ENCODE measurements at regions not wholly inside any gene's neighbourhood (a gene's known extent, or its start where the extent isn't known, plus 50 kb on each side); places are given as distances from the start of the nearest gene placed in this dataset.

DNA sequence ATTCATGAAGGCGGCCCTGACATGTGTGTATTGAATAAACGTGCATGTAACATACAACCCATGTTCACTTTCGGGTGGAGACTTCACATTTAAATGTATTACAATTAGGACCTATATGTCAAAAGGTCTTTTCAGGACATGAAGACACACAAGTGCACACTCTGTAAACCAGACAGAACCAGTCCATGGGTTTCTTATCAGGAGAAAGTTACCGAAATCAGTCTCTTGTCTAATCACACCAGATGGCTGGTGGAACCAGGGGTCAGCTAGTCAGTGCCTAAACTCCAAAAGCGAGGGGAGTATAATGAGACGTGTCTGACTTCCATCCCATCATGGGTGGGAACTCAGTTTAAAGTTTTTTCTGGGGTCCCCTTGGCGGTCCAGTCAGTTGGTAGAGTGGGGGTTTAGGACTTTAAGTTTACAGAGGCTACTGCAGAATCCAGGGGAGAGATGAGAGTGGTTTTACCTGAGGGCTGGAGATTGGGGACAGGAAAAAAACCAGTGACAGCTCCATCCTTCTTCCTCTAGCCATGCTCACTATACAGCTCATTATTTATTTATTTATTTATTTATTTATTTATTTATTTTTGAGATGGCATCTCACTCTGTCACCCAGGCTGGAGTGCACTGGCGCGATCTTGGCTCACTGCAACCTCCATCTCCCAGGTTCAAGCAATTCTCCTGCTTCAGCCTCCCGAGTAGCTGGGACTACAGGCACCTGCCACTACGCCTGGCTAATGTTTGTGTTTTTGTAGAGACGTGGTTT, 251.3 kb upstream of the LYZL1 start:
- intact Hi-C loops (cut with DNase I; ENCODE audit: low total_unique reads): no loop called here
- TF ChIP-seq CTCF (IDR thresholded peaks at IDR 0.05) (no peak), POLR2A (IDR thresholded peaks at IDR 0.05) (no peak)
- no peak overlapping the region for H3K27ac ChIP-seq
- 89 to 94% methylated on average over 12 of the region's 12 CpGs for WGBS, 2 donors
- no peaks in the 10 kb centered on the region for H3K9me3 ChIP-seq
- no peaks in the 10 kb centered on the region for H3K27me3 ChIP-seq
- H3K36me3 ChIP-seq (ENCODE audit: low read depth, missing control alignments): no peaks in the 10 kb centered on the region
- H3K4me3 ChIP-seq: no peak overlapping the region
- DNase-seq: no peak
- no peaks in the 10 kb centered on the region for H3K4me1 ChIP-seq

GRCh38 chr10:29039091-29039490, 249.8 kb upstream of the LYZL1 start:
- intact Hi-C loops (cut with DNase I; ENCODE audit: low total_unique reads): no loop called here
- TF ChIP-seq CTCF (IDR thresholded peaks at IDR 0.05): no peak
- no peak for TF ChIP-seq POLR2A (IDR thresholded peaks at IDR 0.05)
- Histone ChIP-seq H3K9me3 (no peaks in the 10 kb centered on the region), H3K4me3 (no peak overlapping the region), H3K27me3 (no peaks in the 10 kb centered on the region), H3K4me1 (no peaks in the 10 kb centered on the region), H3K27ac (no peak overlapping the region), H3K36me3 (ENCODE audit: low read depth, missing control alignments) (no peaks in the 10 kb centered on the region)
- 69 to 82% methylated on average over 5 of the region's 5 CpGs for WGBS, 2 donors
- no peak for DNase-seq

GRCh38 chr10:29039677-29040189, 249.1 kb upstream of the LYZL1 start:
- intact Hi-C loops (cut with DNase I; ENCODE audit: low total_unique reads): no loop called here
- Histone ChIP-seq H3K4me3 (no peak overlapping the region), H3K9me3 (no peaks in the 10 kb centered on the region), H3K36me3 (ENCODE audit: low read depth, missing control alignments) (no peaks in the 10 kb centered on the region), H3K4me1 (no peaks in the 10 kb centered on the region), H3K27ac (no peak overlapping the region), H3K27me3 (no peaks in the 10 kb centered on the region)
- DNase-seq: no peak
- TF ChIP-seq POLR2A (IDR thresholded peaks at IDR 0.05): no peak
- TF ChIP-seq CTCF (IDR thresholded peaks at IDR 0.05): no peak
- 12 to 19% methylated on average over 2 of the region's 2 CpGs for WGBS, 2 donors

GRCh38 chr10:29041616-29042015, 247.3 kb upstream of the LYZL1 start:
- 79 to 86% methylated on average over 7 of the region's 7 CpGs for WGBS, 2 donors

More at GRCh38 chr10:29041616-29042015, 247.3 kb upstream of the LYZL1 start:
- H3K4me1 ChIP-seq: no peaks in the 10 kb centered on the region
- no peak overlapping the region for H3K27ac ChIP-seq
- H3K27me3 ChIP-seq: no peaks in the 10 kb centered on the region
- H3K9me3 ChIP-seq: no peaks in the 10 kb centered on the region
- intact Hi-C loops (cut with DNase I; ENCODE audit: low total_unique reads): no loop called here
- no peak overlapping the region for H3K4me3 ChIP-seq
- TF ChIP-seq CTCF (IDR thresholded peaks at IDR 0.05) (no peak), POLR2A (IDR thresholded peaks at IDR 0.05) (no peak)
- H3K36me3 ChIP-seq (ENCODE audit: low read depth, missing control alignments): no peaks in the 10 kb centered on the region
- no peak for DNase-seq
